MCF 10A (cell line): ENCODE measurements at regions not wholly inside any gene's neighbourhood (a gene's known extent, or its start where the extent isn't known, plus 50 kb on each side); places are given as distances from the start of the nearest gene placed in this dataset.
A peak's percentile ranks its signal among the peaks of the same experiment; 100 is the strongest.
"Not testable (repeated sequence)": the region's sequence is repeated elsewhere in the genome, so short reads cannot be mapped to it uniquely, and the experiment has no call there.

ENCODE experiments used
- BruUV-seq: library from RNA; stranded (reverse); fragments of 400-500 nt; replicated peaks from 2 replicates; lab custom pipeline; 2021; lab: Mats Ljungman, UMichigan
- CTCF ChIA-PET: fragments of 300-600 bp; sonication (Branson Sonifier 250); formaldehyde crosslinking; extraction: SDS; loops from one replicate; lab custom pipeline; 2021; ENCODE audit warnings: antibody characterized with exemption, inconsistent platforms; lab: Yijun Ruan, JAX
- POLR2A ChIA-PET: fragments of 300-600, 350-650 bp; sonication (Branson Sonifier 250); formaldehyde crosslinking; extraction: SDS; loops from one replicate; lab custom pipeline; 2020; ENCODE audit warnings: antibody characterized with exemption, inconsistent platforms; lab: Yijun Ruan, JAX
- DNase-seq: peaks from one replicate; pipeline ENCODE4 v3.0.0-alpha.2; 2018; ENCODE audit not compliant: unreplicated experiment
- H3K27ac Mint-ChIP-seq: one replicate; pipeline ENCODE4 v1.8.0; 2022; ENCODE audit warnings: mild to moderate bottlenecking, low read depth, mixed read lengths; ENCODE audit not compliant: unreplicated experiment
- H3K27me3 Mint-ChIP-seq: one replicate; pipeline ENCODE4 v1.8.0; 2022; ENCODE audit warnings: mixed read lengths; ENCODE audit not compliant: insufficient read depth, unreplicated experiment
- H3K36me3 Mint-ChIP-seq: one replicate; pipeline ENCODE4 v1.8.0; 2022; ENCODE audit warnings: mild to moderate bottlenecking, moderate library complexity, mixed read lengths; ENCODE audit not compliant: insufficient read depth, unreplicated experiment
- H3K4me1 Mint-ChIP-seq: one replicate; pipeline ENCODE4 v1.8.0; 2022; ENCODE audit warnings: mixed read lengths; ENCODE audit not compliant: insufficient read depth, unreplicated experiment
- H3K4me3 Mint-ChIP-seq: one replicate; pipeline ENCODE4 v1.8.0; 2022; ENCODE audit warnings: mild to moderate bottlenecking, moderate library complexity, mixed read lengths; ENCODE audit not compliant: unreplicated experiment
- H3K9me3 Mint-ChIP-seq: one replicate; pipeline ENCODE4 v1.8.0; 2022; ENCODE audit warnings: mixed read lengths; ENCODE audit not compliant: unreplicated experiment
- intact Hi-C: fragments of 100-400 bp; cut with micrococcal nuclease; formaldehyde crosslinking; loops from 2 replicates; pipeline ENCODE4 v1.14.1; 2022
- TF ChIP-seq, protein P1 (sequence below): fragments of 200-600 bp; IDR thresholded peaks from one replicate; pipeline ENCODE4 v1.8.0; 2022; ENCODE audit warnings: antibody characterized with exemption, mild to moderate bottlenecking; ENCODE audit not compliant: unreplicated experiment

GRCh38 chr15:30770759-30771158 lies 133.0 kb upstream of the FAN1 start:
- intact Hi-C loops, result no loop called here
- Mint-ChIP-seq H3K27me3 (no peaks in the 10 kb centered on the region), H3K9me3 (no peaks in the 10 kb centered on the region), H3K27ac (no peak overlapping the region), H3K36me3 (peaks cover 22% of the 10 kb centered on the region), H3K4me3 (no peak overlapping the region), H3K4me1 (no peaks in the 10 kb centered on the region)
- no peak for DNase-seq
- no TSS peak for BruUV-seq
- CTCF ChIA-PET, result no interaction called here
- TF ChIP-seq, protein P1, sequence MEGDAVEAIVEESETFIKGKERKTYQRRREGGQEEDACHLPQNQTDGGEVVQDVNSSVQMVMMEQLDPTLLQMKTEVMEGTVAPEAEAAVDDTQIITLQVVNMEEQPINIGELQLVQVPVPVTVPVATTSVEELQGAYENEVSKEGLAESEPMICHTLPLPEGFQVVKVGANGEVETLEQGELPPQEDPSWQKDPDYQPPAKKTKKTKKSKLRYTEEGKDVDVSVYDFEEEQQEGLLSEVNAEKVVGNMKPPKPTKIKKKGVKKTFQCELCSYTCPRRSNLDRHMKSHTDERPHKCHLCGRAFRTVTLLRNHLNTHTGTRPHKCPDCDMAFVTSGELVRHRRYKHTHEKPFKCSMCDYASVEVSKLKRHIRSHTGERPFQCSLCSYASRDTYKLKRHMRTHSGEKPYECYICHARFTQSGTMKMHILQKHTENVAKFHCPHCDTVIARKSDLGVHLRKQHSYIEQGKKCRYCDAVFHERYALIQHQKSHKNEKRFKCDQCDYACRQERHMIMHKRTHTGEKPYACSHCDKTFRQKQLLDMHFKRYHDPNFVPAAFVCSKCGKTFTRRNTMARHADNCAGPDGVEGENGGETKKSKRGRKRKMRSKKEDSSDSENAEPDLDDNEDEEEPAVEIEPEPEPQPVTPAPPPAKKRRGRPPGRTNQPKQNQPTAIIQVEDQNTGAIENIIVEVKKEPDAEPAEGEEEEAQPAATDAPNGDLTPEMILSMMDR, result no peak
- POLR2A ChIA-PET, result no interaction called here

- Mint-ChIP-seq H3K9me3 (peaks cover 4% of the 10 kb centered on the region), H3K4me1 (no peaks in the 10 kb centered on the region), H3K4me3 (no peak overlapping the region), H3K27me3 (no peaks in the 10 kb centered on the region), H3K36me3 (no peaks in the 10 kb centered on the region), H3K27ac (no peak overlapping the region)
- intact Hi-C loops, result no loop called here
- no TSS peak for BruUV-seq
- CTCF ChIA-PET, result interaction anchor here (0.7 to 0.9 kb wide), 2 partner anchors 16 to 391 kb away, joined by 3 to 7 read pairs; no protein-coding TSS in a partner anchor
- POLR2A ChIA-PET, result no interaction called here
- TF ChIP-seq, protein P1, result no peak
- DNase-seq, result no peak
These were observed 120.7 kb upstream of the FAN1 start for GRCh38 chr15:30783019-30783418.

GRCh38 chr15:30788595-30788994 lies 115.1 kb upstream of the FAN1 start:
- DNase-seq, result no peak

GRCh38 chr15:30791239-30792175 lies 112.2 kb upstream of the FAN1 start:
- CTCF ChIA-PET, result interaction anchor here (0.7 to 1.3 kb wide), 2 partner anchors 67 to 112 kb away, joined by 3 to 4 read pairs; no protein-coding TSS in a partner anchor
- intact Hi-C loops, result no loop called here
- Mint-ChIP-seq H3K9me3 (no peaks in the 10 kb centered on the region), H3K4me1 (peaks cover 7% of the 10 kb centered on the region), H3K36me3 (no peaks in the 10 kb centered on the region), H3K4me3 (no peak overlapping the region), H3K27me3 (no peaks in the 10 kb centered on the region), H3K27ac (no peak overlapping the region)
- no TSS peak for BruUV-seq
- POLR2A ChIA-PET, result no interaction called here
- DNase-seq, result peak; percentile 40
- TF ChIP-seq, protein P1, result no peak

More at GRCh38 chr15:30788595-30788994, 115.1 kb upstream of the FAN1 start:
- no peaks in the 10 kb centered on the region for H3K9me3 Mint-ChIP-seq
- H3K27ac Mint-ChIP-seq, result no peak overlapping the region
- no peaks in the 10 kb centered on the region for H3K27me3 Mint-ChIP-seq
- peaks cover 7% of the 10 kb centered on the region for H3K4me1 Mint-ChIP-seq
- no TSS peak for BruUV-seq
- no peaks in the 10 kb centered on the region for H3K36me3 Mint-ChIP-seq
- no peak overlapping the region for H3K4me3 Mint-ChIP-seq
- POLR2A ChIA-PET, result no interaction called here
- TF ChIP-seq, protein P1, result no peak
- intact Hi-C loops, result no loop called here
- CTCF ChIA-PET, result interaction anchor here (0.6 to 1.5 kb wide), 2 partner anchors 71 to 1097 kb away, joined by 3 to 4 read pairs; no protein-coding TSS in a partner anchor

- BruUV-seq, H3K4me1 Mint-ChIP-seq, H3K27me3 Mint-ChIP-seq, H3K4me3 Mint-ChIP-seq, H3K36me3 Mint-ChIP-seq, intact Hi-C loops, H3K9me3 Mint-ChIP-seq, H3K27ac Mint-ChIP-seq, POLR2A ChIA-PET: not testable (repeated sequence)
- DNase-seq, result peak; percentile 4
- CTCF ChIA-PET, result interaction anchor here (1.3 kb wide), 1 partner anchor 66 kb away, joined by 4 read pairs; no protein-coding TSS in a partner anchor
These were observed 110.9 kb upstream of the FAN1 start for GRCh38 chr15:30792843-30793242.
